GM21447 (cell line): ENCODE measurements at regions not wholly inside any gene's neighbourhood (a gene's known extent, or its start where the extent isn't known, plus 50 kb on each side); places are given as distances from the start of the nearest gene placed in this dataset.
"Not testable (repeated sequence)": the region's sequence is repeated elsewhere in the genome, so short reads cannot be mapped to it uniquely, and the experiment has no call there.

Experiments used
- ATAC-seq: cut with Tn5 transposase; IDR thresholded peaks from one replicate; pipeline ENCODE4 v1.9.1; 2021; ENCODE audit not compliant: unreplicated experiment

GRCh38 chr5:135184646-135185045, 150.6 kb upstream of the PITX1 start:
- no peak for ATAC-seq

- ATAC-seq: no peak
Measured at GRCh38 chr5:135183464-135183863, 149.4 kb upstream of the PITX1 start.

GRCh38 chr5:135182675-135183074, 148.6 kb upstream of the PITX1 start:
- no peak for ATAC-seq

DNA sequence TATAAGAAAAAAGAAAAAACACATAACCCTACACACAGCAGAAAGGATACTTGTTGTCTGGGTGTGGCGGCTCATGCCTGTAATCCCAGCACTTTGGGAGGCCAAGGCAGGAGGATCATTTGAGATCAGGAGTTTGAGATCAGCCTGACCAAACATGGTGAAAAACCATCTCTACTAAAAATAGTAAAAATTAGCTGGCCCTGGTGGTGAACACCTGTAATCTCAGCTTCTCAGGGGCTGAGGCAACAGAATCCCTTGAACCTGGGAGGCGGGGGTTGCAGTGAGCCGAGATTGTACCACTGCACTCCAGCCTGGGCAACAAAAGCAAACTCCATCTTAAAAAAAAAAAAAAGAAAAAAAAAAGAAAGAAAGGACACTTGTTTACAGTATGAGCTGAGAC, 147.6 kb upstream of the PITX1 start:
- no peak for ATAC-seq

- ATAC-seq: no peak
Measured at GRCh38 chr5:135179308-135179980, 145.4 kb upstream of the PITX1 start.

DNA sequence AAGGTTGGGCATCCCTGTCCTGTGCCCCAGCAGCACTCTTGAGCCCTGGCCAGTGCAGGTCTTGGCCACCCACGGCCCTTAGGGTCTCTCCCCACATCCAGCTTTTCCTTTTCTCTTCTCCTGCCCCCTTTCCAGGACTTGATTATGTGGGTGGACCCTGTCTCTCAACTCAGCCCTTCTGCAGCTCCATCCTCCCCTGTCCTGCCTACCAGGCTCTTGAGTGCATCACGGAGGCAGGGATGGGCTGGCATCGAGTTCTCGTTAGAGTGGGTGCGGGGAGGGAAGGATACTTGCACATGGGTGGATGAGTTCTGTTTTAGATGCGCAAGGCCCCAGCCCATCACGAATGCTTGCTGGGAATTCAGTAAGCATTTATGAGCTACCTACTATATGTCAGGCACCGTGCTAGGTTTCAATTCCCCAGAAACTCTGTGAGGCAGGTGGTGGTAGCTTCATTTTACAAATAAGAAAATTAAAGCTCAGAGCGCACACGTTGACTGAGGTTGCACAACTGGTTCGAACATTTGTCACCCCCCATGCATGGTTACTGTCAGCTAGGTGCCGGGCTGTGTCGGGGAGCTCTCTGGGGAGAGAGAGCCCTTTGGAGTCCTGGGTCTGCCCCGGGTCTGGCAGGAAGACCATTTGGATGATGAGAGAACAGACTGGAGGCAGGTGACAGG, 144.6 kb upstream of the PITX1 start:
- ATAC-seq: no peak

DNA sequence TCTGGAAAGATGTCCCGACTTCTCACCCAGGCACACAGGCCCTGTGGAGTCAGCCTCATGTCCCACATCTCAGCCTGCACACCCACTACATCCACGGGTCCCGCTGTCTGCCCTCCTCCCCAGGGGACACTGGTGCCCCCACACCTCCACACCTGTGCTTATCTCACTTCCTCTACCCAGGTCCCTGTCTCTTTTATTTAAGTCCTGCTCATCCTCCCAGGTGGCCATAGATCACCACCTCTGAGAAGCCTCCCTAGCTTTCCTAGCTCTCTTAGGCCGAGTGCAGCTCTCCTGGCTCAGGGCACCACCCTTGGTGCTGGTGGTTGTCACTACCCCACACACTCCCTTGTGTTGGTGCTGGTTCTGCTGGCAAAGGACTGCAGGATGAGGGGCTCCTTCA, 143.6 kb upstream of the PITX1 start:
- ATAC-seq: no peak

DNA sequence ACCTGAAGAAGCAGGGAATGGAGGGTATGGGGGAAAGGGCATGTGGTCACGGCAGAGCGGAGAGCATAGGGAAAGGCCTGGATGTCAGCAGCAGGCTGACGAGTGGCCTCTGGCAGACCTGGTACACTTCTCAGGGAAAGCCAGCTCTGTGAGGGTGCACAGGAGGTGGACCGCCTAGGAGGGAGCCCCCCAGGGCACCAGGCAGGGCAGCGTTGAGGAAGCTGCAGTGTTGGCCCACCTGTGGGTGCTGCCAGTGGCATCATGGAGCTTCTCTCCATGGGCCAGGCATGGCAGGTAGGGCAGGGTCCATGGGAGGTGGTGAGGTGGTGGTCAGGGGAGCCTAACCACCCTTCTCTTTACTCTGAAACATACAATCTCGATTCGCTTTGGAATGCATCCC, 143.0 kb upstream of the PITX1 start:
- ATAC-seq: no peak

DNA sequence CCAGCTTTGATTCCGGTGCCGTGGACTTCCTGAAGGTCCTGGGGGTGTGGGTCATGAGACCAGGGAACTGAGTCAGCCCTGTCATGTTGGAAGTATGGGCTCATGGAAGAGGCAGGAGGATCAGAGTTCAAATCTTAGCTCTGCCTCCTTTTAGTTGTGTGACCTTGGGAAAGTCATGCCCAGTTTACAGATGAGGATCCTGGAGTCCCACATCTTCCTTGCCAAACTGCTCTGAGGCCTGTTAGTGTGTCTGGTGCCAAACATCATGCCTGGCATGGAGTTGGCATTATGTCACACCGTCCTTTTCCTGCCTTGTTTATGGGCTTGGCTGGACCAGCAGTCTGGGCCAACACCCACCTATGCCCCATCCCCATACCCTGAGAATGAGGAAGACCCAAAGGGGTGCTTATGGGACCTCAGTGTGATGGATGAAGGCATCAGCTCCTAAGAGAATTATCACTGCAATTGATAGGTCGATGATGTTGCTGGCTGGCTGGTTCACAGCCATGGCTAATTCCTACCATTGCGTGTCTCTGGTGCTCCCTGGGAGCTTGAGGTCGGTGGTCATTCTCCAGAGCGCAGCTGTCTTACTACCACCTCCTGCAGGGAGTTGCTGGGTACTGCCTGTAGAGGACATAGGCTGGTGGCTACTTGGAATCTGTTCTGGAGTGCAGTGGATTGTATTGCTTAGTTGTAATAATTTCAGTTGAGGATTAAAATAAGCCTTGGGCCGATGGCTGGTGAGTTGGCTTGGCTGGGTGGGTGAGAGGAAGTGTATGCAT, 140.5 kb upstream of the PITX1 start:
- no peak for ATAC-seq

DNA sequence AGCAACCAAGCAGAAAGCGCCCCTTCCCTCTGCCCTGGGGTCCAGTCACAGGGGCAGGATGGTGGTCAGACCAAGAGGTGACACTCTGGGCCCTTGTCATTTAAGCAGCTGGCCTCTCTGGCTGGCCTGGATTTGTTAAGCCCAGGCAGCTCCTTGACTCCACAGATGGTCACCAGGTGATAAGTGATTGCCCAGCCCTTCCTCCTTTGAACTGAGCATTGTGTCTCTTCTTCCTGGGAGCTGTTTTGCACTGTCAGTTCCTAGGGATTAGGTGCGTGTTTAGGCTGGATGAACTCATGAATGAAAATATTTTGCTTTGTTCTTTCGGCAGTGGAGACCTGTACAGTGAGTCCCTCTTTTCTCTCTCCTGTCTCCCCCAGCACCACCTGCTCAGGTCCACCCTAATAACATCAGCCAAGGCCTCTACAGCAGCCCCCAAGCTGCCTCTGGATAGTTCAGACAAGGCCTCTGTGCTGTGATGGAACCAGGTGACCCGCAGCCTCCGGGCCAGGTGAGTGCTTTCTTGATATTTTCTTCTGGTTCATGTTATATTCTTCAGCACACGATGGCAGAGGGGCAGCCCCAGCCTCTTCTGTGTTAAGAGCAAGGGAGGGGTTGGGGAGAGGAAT, 139.7 kb upstream of the PITX1 start:
- no peak for ATAC-seq

- ATAC-seq: no peak
Measured at GRCh38 chr5:135172718-135173117, 138.7 kb upstream of the PITX1 start.

DNA sequence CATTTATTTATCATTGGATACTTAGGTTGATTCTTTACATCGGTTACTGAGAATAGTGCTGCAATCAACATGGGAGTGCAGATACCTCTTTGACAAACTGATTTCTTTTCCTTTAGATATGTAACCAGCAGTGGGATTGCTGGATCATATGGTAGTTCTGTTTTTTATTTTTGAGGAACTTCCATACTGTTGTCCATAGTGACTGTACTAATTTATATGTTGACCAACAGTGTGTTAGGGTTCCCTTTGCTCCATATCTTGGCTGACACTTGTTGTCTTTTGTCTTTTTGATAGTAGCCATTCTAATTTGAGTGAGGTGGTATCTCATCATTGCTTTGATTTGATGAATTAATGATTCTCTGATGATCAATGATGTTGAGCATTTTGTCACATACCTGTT, 137.3 kb upstream of the PITX1 start:
- ATAC-seq: no peak

GRCh38 chr5:135170500-135170899, 136.5 kb upstream of the PITX1 start:
- no peak for ATAC-seq

DNA sequence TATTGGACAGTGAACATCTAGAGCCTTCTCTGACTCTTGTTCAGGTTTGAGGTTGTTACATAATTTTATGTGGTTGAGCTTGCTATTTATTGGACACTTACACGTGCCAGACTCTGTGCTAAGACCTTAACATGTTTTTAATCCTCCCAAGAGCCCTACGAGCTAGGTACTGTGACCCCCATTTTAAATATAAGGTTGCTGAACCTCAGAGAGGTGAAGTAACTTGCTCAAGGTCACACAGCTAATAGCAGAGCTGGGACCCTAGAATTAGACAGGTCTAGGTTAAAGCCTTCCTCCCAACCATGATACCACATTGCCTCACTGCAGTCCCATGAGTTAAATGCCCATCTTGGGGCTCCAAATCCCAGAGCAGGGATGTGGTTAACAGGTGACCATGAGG, 135.7 kb upstream of the PITX1 start:
- ATAC-seq: no peak

GRCh38 chr5:135167634-135168033, 133.6 kb upstream of the PITX1 start:
- ATAC-seq: no peak

DNA sequence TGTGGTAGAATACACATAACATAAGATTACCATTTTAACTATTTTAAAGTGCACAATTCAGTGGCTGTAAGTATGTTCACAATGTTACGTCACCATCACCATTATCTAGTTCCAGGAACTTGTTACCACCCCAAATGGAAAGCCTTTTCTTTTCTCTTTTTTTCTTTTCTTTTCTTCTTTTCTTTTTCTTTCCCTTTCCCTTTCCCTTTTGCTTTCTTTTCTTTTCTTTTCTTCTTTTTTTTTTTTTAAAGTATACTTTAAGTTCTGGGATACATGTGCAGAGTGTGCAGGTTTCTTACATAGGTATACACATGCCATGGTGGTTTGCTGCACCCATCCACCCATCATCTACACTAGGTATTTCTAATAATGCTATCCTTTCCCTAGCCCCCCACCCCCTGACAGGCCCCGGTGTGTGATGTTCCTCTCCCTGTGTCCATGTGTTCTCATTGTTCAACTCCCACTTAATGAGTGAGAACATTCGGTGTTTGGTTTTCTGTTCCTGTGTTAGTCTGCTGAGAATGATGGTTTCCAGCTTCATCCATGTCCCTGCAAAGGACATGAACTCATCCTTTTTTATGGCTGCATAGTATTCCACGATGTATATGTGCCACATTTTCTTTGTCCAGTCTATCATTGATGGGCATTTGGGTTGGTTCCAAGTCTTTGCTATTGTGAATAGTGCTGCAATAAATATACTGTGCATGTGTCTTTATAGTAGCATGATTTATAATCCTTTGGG, 131.0 kb upstream of the PITX1 start:
- not testable (repeated sequence) for ATAC-seq

DNA sequence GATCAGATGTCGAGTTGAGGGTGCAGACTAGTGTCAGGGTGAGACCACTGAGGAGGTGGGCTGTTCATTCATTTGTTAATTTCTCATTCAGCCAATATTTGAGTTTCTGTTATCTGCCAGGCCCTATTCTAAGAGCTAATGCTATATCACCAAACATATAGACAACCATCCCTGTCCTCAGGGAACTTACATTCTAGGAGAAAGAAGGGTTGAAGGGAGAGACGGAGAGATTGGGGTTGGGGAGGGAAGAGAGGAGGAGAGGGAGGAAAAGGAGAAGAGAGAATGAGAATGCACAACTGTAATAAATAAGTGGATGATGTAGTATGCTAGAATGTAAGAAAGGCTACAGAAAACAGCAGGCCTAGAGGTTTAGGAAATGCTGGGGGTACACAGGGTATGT, 129.9 kb upstream of the PITX1 start:
- ATAC-seq: no peak

DNA sequence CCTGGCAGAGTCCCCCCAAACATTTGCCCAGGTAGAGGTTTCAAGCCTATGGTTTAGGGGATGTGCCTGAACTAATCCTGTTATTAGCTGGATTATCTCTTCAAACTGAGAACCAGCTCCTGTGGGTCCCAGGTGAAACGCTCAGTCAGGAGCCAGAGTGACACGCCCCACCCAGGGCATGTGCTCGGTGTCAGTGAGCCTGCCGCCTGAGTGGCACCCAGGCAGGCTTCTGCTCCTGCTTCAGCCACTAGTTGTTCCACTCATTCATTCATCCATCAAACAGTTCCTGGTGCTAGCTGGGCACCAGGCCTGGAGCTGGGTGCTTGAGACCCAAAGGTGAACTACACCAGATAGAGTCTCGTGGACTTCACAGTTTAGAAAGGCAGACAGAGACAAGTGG, 129.4 kb upstream of the PITX1 start:
- ATAC-seq: no peak

GRCh38 chr5:135162661-135163265, 128.7 kb upstream of the PITX1 start:
- ATAC-seq: no peak

GRCh38 chr5:135161221-135161620, 127.2 kb upstream of the PITX1 start:
- no peak for ATAC-seq
